ENCODE measurements at regions not wholly inside any gene's neighbourhood (a gene's known extent, or its start where the extent isn't known, plus 50 kb on each side); places are given as distances from the start of the nearest gene placed in this dataset.

- H3K4me3 ChIP-seq (ENCODE audit: low read depth, low read length) = no peak overlapping the region
- no peak for TF ChIP-seq CTCF (IDR thresholded peaks at IDR 0.05; ENCODE audit: borderline replicate concordance, insufficient read depth, low read depth, low read length)
Measured at GRCh38 chr6:77019081-77019480, 444.2 kb downstream of the HTR1B start.

- no peak overlapping the region for H3K4me3 ChIP-seq (ENCODE audit: low read depth, low read length)
- TF ChIP-seq CTCF (IDR thresholded peaks at IDR 0.05; ENCODE audit: borderline replicate concordance, insufficient read depth, low read depth, low read length) = no peak
Measured at GRCh38 chr6:77017537-77017936, 445.8 kb downstream of the HTR1B start.

- TF ChIP-seq CTCF (IDR thresholded peaks at IDR 0.05; ENCODE audit: borderline replicate concordance, insufficient read depth, low read depth, low read length) = no peak
- H3K4me3 ChIP-seq (ENCODE audit: low read depth, low read length) = no peak overlapping the region
Measured at GRCh38 chr6:77015350-77015749, 447.9 kb downstream of the HTR1B start.

GRCh38 chr6:77011929-77012545, 451.3 kb downstream of the HTR1B start:
- TF ChIP-seq CTCF (IDR thresholded peaks at IDR 0.05; ENCODE audit: borderline replicate concordance, insufficient read depth, low read depth, low read length) = no peak
- H3K4me3 ChIP-seq (ENCODE audit: low read depth, low read length) = no peak overlapping the region

GRCh38 chr6:77010931-77011542, 452.3 kb downstream of the HTR1B start:
- TF ChIP-seq CTCF (IDR thresholded peaks at IDR 0.05; ENCODE audit: borderline replicate concordance, insufficient read depth, low read depth, low read length) = no peak
- no peak overlapping the region for H3K4me3 ChIP-seq (ENCODE audit: low read depth, low read length)

- no peak overlapping the region for H3K4me3 ChIP-seq (ENCODE audit: low read depth, low read length)
- TF ChIP-seq CTCF (IDR thresholded peaks at IDR 0.05; ENCODE audit: borderline replicate concordance, insufficient read depth, low read depth, low read length) = no peak
Measured at GRCh38 chr6:76992553-76992952, 470.7 kb downstream of the HTR1B start.

- no peak overlapping the region for H3K4me3 ChIP-seq (ENCODE audit: low read depth, low read length)
- TF ChIP-seq CTCF (IDR thresholded peaks at IDR 0.05; ENCODE audit: borderline replicate concordance, insufficient read depth, low read depth, low read length) = no peak
Measured at GRCh38 chr6:76984572-76984971, 478.7 kb downstream of the HTR1B start.

Data from GM12875 (cell line).